ENCODE measurements at regions not wholly inside any gene's neighbourhood (a gene's known extent, or its start where the extent isn't known, plus 50 kb on each side); places are given as distances from the start of the nearest gene placed in this dataset.
"Not testable (repeated sequence)": the region's sequence is repeated elsewhere in the genome, so short reads cannot be mapped to it uniquely, and the experiment has no call there.

DNA sequence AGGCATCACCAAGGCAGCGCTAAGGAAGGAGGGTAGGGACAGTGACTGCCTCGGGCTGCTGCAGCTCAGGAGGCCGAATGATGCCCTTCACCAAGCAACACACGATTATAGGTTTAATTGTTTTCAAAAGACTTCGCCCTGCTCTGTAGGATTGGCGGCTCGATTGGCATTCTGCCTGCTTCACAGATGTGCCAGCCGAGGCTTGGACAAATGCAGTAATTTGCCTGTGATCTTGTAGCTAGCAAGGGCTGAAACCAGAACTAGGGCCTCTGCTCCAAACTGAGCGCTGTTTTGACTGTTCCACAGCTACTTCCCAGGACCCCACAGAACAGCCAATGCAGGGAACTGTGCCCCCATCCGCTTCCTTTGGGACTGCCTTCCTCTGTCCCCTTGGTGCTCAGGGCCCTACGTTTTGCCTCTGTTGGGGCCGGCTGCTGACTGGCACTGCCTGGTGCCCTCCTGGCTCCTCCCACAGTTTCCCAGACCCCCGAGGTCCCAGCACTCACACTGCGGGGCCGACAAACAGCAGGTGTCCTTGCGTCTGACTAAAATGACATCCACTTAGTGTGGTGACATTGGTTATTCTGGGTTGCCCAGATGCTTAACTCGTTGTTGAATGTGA, 62.6 kb upstream of the EN2 start:
- DNase-seq (ENCODE audit: low read depth, low spot score) = no peak

DNA sequence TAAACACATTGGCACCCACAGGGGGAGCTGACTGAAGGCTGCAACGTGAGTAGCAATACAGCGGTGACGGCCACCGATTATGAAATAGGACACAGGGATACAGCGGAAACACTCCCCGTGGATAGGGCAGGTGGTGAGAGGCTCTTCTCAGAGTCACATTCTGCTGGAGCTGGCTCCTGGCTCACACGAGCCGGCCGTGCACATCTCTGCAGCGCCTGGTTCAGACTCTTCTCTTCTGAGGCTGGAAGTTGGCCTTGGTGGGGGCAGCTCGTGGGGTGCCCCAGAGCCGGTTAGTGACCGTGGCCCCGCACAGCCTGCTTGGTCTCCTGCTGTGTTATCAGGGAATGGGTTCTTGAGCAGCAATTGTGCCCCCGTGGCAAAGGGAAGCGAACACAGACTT, 61.3 kb upstream of the EN2 start:
- DNase-seq (ENCODE audit: low read depth, low spot score) = no peak

DNA sequence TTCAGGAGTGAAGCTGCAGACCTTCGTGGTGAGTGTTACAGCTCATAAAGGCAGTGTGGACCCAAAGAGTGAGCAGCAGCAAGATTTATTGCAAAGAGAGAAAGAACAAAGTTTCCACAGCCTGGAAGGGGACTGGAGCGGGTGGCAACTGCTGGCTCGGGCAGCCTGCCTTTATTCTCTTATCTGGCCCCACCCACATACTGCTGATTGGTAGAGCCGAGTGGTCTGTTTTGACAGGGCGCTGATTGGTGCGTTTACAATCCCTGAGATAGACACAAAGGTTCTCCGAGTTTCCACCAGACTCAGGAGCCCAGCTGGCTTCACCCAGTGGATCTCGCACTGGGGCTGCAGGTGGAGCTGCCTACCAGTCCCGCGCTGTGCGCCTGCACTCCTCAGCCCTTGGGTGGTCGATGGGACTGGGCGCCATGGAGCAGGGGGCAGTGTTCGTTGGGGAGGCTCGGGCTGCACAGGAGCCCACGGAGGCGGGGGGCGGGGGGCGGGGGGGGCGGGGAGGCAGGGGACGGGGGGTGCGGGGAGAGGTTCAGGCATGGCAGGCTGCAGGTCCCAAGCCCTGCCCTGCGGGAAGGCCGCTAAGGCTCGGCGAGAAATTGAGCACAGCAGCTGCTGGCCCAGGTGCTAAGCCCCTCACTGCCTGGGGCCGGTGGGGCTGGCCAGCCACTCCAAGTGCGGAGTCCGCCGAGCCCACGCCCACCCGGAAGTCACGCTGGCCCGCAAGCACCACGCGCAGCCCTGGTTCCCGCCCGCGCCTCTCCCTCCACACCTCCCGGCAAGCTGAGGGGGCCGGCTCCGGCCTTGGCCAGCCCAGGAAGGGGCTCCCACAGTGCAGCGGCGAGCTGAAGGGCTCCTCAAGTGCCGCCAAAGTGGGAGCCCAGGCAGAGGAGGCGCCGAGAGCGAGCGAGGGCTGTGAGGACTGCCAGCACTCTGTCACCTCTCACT, 59.9 kb upstream of the EN2 start:
- not testable (repeated sequence) for DNase-seq (ENCODE audit: low read depth, low spot score)

DNA sequence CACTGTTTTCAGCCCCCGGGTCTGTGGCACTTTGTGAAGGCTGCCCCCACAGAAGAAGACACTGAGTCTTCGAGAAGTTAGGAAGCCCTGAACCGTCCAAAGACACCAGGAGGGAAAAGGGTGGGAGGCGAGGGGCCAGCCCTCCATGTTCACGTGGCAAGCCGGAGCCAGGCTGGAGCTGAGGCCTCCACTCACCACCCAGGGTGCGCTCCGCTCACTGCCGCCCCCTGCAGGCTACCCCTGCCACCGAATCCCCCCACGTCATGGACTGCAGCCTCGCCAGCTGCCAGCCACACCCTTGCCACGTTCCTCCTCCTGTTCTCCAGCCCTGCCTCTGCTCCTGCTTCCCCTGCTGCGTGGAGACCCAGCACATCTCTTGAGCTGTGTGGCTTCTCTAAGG, 59.0 kb upstream of the EN2 start:
- no peak for DNase-seq (ENCODE audit: low read depth, low spot score)

DNA sequence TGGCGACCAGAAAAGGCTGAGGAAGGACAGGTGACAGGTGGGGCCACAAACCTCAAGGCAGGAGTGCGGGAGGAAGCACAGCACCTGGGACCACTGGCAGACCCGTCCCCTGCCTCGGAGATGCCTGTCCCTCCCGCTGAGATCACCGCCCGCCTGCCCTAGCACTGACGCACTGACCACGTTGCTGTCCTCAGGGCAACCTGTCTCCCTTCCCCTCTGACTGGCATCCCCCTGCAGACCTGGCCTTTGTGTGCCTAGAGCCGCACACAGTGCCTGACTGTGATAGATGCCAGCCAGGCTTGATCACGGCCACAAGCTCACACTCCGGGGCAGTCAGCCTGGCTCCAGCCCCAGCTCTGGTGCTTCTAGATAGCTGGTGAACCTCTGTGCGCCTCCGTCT, 58.4 kb upstream of the EN2 start:
- no peak for DNase-seq (ENCODE audit: low read depth, low spot score)

DNA sequence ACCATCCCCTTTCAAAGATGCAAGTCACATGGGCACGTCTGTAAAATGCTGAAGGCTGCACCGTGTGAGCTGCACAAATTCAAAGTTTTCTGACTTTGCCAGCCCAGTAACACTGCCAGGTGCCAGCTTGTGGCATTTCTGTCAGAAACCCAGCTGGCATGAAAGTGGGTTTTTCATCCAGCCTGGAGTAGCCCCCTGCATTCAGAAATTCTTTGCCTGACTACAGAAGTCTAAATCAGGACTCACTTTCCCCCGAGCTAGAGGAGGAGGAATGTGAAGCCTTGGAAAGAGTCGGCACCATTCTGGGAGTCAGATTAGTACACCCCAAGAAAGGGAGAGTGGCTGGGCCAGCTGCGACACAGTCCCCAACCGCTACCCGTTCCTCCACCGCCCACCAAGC, 56.7 kb upstream of the EN2 start:
- no peak for DNase-seq (ENCODE audit: low read depth, low spot score)

DNA sequence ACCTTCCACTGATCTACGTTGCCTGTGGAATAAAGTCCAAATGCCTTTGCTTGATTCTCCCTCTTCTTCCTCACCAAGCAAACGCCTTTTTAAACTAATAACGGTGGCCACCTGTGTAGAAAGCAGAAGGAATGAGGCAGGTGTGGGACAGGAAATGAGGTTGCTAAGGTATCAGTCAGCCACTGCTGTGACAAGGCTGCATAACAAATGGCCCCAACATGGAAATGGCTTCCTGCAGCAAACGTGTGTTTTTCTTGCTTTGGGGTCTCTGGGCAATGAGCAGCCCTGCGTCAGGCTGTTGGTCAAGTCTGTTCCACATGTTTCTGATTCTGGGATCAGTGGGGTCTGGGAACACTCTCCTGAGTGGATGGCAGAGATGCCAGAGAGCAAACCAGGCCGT, 56.0 kb upstream of the EN2 start:
- DNase-seq (ENCODE audit: low read depth, low spot score) = no peak

DNA sequence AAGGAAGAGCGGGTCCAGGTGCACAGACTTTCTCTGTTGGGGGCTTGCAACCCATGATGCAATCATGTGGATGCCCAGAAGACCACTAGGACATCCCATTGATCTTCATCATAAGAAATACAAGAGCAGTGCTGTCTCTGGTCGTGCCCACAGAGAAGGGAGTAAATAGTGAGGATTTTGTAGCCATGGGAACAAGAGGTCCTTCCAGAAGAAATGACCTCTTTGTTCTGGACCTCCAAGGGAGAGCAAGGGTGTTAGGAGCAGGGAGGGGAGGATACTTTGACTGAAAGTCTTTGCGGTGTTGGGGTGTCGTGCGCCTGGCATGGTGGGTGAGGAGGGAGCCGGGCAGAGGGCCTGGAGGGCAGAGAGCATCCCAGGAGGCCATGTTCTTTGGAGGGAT, 55.0 kb upstream of the EN2 start:
- DNase-seq (ENCODE audit: low read depth, low spot score) = no peak

DNA sequence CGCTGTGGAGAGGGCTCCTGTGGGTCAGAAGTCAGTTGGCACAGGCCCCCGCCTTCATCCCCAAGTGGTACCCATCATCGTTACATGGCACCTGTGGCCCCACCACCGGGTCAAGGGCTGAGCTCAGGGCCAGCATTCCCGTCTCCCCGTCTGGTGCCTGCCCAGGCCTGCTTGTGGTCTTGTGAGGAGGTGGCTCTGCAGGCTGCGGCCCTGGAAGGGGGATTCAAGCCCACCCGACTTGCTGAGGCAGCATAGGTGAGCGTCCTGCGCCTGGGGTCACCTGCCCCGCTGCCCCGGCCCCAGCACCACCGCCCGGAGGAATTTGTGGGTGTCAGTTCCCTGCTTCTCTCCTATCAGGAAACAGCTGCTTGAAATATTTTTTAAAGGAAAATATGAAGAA, 53.0 kb upstream of the EN2 start:
- no peak for DNase-seq (ENCODE audit: low read depth, low spot score)

DNA sequence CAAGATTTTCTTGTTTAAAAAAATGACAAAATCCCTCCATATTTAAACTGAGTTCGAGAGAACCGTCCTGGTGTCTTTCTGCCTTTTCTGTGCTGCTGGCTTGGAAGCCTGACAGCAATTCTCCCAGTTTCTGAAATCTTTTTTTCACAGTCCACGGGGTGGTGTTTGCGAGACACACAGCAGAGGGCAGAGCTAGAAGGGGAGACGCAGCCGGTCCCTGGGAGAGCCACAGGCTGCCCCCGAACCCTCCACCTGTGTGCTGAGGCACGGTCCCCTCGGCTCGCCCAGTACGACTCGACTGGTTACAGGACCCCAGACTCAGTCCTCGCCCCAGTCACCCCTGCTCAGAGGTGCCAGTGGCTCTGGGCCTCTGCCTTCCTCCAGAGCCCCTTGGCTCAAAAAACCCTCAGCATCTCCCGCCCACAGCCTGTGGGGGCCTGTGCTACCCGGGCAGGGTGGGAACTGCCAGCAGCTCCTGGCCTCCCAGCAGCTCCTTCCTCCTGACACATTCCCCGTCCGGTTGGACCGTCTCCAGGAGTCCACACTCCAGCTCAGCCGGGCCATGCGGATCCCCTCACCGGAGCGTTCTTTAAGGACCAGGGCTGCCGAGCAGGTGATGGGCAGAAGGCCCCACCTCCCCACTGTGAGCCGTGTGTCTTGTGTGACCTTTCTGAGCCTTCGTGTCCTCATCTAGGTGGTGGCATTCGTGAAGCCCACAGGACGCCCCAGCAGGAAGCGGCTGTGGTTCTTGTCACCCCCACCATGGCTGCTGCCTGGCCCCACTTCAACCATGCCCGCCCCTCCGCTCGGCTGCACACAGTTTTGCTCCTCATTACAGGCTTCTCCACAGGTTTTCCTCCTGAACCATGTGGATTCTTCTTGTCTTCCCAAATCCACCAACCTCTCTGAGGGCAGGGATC, 52.3 kb upstream of the EN2 start:
- no peak for DNase-seq (ENCODE audit: low read depth, low spot score)

DNA sequence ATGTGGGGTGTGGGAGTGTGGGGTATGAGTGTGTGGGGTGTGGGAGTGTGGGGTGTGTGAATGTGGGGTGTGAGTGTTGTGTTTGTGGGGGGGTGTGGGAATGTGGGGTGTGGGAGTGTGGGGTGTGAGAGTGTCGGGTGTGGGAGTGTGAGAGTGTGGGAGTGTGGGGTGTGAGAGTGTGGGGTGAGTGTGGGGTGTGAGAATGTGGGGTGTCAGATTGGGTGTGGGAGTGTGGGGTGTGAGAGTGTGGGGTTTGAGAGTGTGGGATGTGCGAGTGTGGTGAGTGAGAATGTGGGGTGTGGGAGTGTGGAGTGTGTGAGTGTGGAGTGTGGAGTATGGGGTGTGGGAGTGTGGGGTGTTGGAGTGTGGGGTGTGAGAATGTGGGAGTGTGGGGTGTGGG, 50.1 kb upstream of the EN2 start:
- no peak for DNase-seq (ENCODE audit: low read depth, low spot score)
